Omental fat pad (tissue), 3 donors: ENCODE measurements at regions not wholly inside any gene's neighbourhood (a gene's known extent, or its start where the extent isn't known, plus 50 kb on each side); places are given as distances from the start of the nearest gene placed in this dataset.
"Not testable (repeated sequence)": the region's sequence is repeated elsewhere in the genome, so short reads cannot be mapped to it uniquely, and the experiment has no call there.

ENCODE experiments used
- ATAC-seq: fragments of 150-250 bp; one replicate; pipeline ENCODE4 v1.9.1; 2016; ENCODE audit warnings: mild to moderate bottlenecking, moderate library complexity; ENCODE audit not compliant: low FRiP score
- DNase-seq: peaks from one replicate; pipeline ENCODE4 v3.0.0-alpha.2; 2019; ENCODE audit warnings: low spot score
- TF ChIP-seq, protein P1 (sequence below), 3 donors: fragments of 450-650 bp; IDR thresholded peaks; one replicate each; pipeline ENCODE4 v1.5.1; 2016 to 2017; ENCODE audit warnings: antibody characterized with exemption in 3 of 3, mild to moderate bottlenecking in 3 of 3, moderate library complexity in 2 of 3

DNA sequence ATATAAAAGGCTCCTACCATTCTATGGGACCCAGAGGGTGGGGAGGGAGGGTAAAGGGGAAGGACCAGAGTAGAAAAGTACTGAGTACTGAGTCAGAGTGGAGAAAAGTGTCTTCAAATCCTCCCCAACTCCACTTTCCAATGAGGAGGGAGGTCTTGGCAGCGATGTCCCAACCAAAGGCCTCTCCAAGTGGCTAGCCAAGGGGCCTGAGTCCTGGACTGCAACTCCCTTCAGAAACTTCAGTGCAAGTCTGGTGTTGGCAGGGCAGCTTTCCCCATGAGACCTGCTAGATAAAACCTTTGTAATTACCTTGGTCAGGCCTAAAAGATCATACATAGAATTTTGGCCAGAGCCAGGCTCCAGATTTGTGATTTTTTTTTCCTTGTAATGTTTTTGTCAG is 111.3 kb upstream of the TNPO1 start:
- DNase-seq (no peak), ATAC-seq (no peak)
- TF ChIP-seq, protein P1, sequence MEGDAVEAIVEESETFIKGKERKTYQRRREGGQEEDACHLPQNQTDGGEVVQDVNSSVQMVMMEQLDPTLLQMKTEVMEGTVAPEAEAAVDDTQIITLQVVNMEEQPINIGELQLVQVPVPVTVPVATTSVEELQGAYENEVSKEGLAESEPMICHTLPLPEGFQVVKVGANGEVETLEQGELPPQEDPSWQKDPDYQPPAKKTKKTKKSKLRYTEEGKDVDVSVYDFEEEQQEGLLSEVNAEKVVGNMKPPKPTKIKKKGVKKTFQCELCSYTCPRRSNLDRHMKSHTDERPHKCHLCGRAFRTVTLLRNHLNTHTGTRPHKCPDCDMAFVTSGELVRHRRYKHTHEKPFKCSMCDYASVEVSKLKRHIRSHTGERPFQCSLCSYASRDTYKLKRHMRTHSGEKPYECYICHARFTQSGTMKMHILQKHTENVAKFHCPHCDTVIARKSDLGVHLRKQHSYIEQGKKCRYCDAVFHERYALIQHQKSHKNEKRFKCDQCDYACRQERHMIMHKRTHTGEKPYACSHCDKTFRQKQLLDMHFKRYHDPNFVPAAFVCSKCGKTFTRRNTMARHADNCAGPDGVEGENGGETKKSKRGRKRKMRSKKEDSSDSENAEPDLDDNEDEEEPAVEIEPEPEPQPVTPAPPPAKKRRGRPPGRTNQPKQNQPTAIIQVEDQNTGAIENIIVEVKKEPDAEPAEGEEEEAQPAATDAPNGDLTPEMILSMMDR (IDR thresholded peaks at IDR 0.05) = no peak

- TF ChIP-seq, protein P1 (IDR thresholded peaks at IDR 0.05) = no peak
- no peak for ATAC-seq
- no peak for DNase-seq
These were observed 112.6 kb upstream of the TNPO1 start for GRCh38 chr5:72703876-72704275.

DNA sequence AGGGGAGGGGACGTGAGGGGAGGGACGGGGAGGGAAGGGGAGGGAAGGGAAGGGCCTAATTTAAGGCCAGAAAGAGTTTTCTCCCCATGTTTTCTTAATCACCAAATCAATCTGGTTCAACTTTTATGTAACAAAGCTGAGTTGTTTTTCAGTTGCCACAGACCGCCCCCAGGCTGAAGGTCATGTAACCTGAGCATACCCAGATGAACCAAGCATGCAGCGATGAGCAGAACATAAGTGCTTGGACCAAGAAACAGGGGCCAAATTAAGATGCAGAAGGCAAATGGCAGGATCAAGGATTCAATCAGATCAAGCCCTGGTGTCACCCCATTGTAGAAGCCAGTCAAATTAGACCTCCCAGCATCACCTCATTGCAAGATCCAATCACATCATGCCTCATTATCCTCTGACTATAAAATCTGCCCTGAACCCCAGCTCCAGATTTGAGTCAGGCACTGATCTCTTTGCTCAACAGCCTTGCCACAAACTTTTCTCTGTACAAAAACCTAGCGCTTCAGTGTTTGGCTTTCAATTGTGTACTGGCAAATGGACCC is 113.5 kb upstream of the TNPO1 start:
- DNase-seq (no peak), ATAC-seq (no peak)
- TF ChIP-seq, protein P1 (IDR thresholded peaks at IDR 0.05) = no peak

GRCh38 chr5:72702105-72702504 is 114.4 kb upstream of the TNPO1 start:
- ATAC-seq, DNase-seq: not testable (repeated sequence)

DNA sequence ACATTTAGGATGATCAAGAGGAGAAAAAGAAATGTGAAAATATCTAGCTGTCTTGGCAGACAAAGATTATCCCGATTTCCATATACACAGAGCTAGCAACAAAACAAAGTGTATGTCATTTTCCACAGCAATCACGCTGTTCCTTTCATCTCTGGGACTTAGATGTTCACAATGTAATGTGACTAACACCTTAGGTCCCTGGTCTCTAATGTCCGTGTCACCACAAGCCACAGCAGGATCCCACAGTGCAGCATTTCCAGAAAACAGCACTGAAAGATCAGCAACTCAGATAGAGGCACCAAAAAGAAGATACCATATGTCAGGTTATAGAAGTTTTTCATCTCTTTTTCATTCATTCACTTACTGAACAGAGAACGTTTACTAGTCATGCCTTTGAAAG is 118.0 kb upstream of the TNPO1 start:
- DNase-seq = no peak
- no peak for ATAC-seq
- TF ChIP-seq, protein P1 (IDR thresholded peaks at IDR 0.05) = no peak

DNA sequence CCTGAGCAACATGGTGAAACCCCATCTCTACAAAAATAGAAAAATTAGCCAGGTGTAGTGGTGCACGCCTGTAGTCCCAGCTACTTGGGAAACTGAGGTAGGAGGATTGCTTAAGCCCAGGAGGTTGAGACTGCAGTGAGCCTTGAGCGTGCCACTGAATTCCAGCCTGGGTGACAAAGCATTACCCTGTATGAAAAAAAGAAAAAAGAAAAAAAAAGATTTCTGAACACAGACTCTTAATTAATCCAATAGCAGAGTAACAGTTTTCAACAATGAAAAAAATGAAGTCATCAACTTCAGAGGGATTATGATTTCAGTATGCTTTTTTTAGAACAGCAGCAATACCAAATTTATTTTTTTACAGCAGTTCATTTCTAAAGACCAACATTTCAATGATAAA is 118.8 kb upstream of the TNPO1 start:
- no peak for DNase-seq
- ATAC-seq = no peak
- TF ChIP-seq, protein P1 (IDR thresholded peaks at IDR 0.05) = no peak

DNA sequence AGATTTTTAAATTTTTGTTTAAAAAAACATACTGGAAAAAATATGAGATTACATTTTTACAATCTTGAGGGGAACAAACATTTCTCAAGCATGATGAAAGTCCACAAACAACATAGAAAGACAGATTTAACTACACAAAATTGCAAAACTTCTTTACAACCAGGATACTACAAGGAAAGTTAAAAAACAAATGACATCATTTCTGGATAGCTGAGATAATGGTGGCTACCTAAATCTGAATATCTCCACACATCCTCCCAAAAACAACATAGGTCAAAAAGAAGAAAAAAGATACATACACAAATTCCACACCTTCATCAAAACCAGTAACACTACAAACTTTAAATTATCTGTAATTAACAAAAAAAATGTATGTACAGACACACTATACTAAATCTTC is 120.8 kb upstream of the TNPO1 start:
- ATAC-seq (no peak), DNase-seq (no peak)
- TF ChIP-seq, protein P1 (IDR thresholded peaks at IDR 0.05) = no peak

GRCh38 chr5:72694856-72695255 is 121.6 kb upstream of the TNPO1 start:
- TF ChIP-seq, protein P1 (IDR thresholded peaks at IDR 0.05) = no peak
- DNase-seq = no peak
- ATAC-seq = no peak
